PC-3 (cell line): ENCODE measurements at regions not wholly inside any gene's neighbourhood (a gene's known extent, or its start where the extent isn't known, plus 50 kb on each side); places are given as distances from the start of the nearest gene placed in this dataset.

Experiments used
- EZH2 ChIP-seq: fragments of 300-600 bp; sonication (generic); IDR thresholded peaks from one replicate; pipeline ENCODE4 v1.6.1; 2017; ENCODE audit warnings: antibody characterized with exemption, mild to moderate bottlenecking, low read length; ENCODE audit not compliant: unreplicated experiment
- EZH2phosphoT487 ChIP-seq: fragments of 300-600 bp; sonication (generic); IDR thresholded peaks from 2 replicates; pipeline ENCODE4 v1.6.1; 2018; ENCODE audit warnings: mild to moderate bottlenecking, antibody characterized with exemption, low read length, borderline replicate concordance
- TF ChIP-seq, protein P1 (sequence below): fragments of 300-600 bp; sonication (generic); conservative IDR thresholded peaks from 2 replicates; pipeline ENCODE4 v1.5.1; 2017; ENCODE audit warnings: antibody characterized with exemption, low read depth, mild to moderate bottlenecking, low read length

DNA sequence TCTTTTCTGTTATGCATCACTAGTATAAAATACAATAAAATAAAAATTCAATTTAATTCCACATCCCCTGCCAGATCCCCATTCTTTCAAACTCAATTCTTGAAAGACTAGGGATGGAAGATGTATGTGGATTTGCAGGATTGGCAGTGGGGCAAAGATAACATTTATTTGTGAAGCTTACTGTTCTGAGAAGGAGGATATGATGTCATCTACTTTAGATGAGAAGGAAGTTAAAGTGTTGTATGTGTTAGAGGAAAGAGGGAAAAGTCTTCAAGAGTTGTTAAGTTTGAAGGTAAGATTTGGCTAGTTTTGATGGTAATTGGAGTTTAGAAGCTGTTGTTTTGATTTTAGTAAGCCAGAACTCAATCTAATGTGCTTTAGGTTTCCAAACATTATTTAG lies 845.1 kb upstream of the NR2F2 start:
- TF ChIP-seq, protein P1, sequence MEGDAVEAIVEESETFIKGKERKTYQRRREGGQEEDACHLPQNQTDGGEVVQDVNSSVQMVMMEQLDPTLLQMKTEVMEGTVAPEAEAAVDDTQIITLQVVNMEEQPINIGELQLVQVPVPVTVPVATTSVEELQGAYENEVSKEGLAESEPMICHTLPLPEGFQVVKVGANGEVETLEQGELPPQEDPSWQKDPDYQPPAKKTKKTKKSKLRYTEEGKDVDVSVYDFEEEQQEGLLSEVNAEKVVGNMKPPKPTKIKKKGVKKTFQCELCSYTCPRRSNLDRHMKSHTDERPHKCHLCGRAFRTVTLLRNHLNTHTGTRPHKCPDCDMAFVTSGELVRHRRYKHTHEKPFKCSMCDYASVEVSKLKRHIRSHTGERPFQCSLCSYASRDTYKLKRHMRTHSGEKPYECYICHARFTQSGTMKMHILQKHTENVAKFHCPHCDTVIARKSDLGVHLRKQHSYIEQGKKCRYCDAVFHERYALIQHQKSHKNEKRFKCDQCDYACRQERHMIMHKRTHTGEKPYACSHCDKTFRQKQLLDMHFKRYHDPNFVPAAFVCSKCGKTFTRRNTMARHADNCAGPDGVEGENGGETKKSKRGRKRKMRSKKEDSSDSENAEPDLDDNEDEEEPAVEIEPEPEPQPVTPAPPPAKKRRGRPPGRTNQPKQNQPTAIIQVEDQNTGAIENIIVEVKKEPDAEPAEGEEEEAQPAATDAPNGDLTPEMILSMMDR, result no peak
- TF ChIP-seq EZH2 (no peak), EZH2phosphoT487 (no peak)
